H1 (cell line): ENCODE measurements at regions not wholly inside any gene's neighbourhood (a gene's known extent, or its start where the extent isn't known, plus 50 kb on each side); places are given as distances from the start of the nearest gene placed in this dataset.

Experiments used
- CTCF ChIA-PET: fragments of 300-600 bp; sonication (Branson Sonifier 250); formaldehyde crosslinking; loops from one replicate; lab custom pipeline; 2021; ENCODE audit not compliant: partially characterized antibody; lab: Charles Lee
- POLR2A ChIA-PET: fragments of 300-600 bp; sonication (Branson Sonifier 250); formaldehyde crosslinking; loops from one replicate; lab custom pipeline; 2021; ENCODE audit warnings: inconsistent platforms; ENCODE audit not compliant: partially characterized antibody; lab: Charles Lee
- DNase-seq, 2 experiments: peaks; one replicate each; pipeline versions ENCODE4 v3.0.0 to v3.0.0-alpha.2; 2010 to 2022; ENCODE audit warnings: low spot score in 2 of 2, low read depth in 1 of 2, mixed read lengths in 1 of 2
- FAIRE-seq: peaks from 2 replicates; lab custom pipeline; 2011; peaks lifted over from hg19 to GRCh38; lab: Jason Lieb, UNC
- H2AFZ ChIP-seq: 2 replicates; pipeline ENCODE4 v1.8.1; 2012; ENCODE audit warnings: low read length, inconsistent platforms
- H2AK5ac ChIP-seq: 2 replicates; pipeline ENCODE4 v1.6.1; 2013; ENCODE audit warnings: low read depth, low read length
- H2BK120ac ChIP-seq: replicated peaks from 2 replicates; pipeline ENCODE3; 2013; ENCODE audit warnings: low read depth, low read length, inconsistent platforms
- H2BK12ac ChIP-seq: 2 replicates; pipeline ENCODE4 v1.6.1; 2013; ENCODE audit warnings: low read depth, low read length
- H2BK15ac ChIP-seq: 2 replicates; pipeline ENCODE4 v1.6.1; 2013; ENCODE audit warnings: low read length
- H2BK20ac ChIP-seq: 2 replicates; pipeline ENCODE4 v1.6.1; 2013; ENCODE audit warnings: low read length
- H2BK5ac ChIP-seq: 2 replicates; pipeline ENCODE4 v1.6.1; 2013; ENCODE audit warnings: low read depth, low read length
- H3K14ac ChIP-seq: 2 replicates; pipeline ENCODE4 v1.6.1; 2013; ENCODE audit warnings: inconsistent platforms; ENCODE audit not compliant: insufficient read length
- H3K18ac ChIP-seq: 2 replicates; pipeline ENCODE4 v1.6.1; 2013; ENCODE audit warnings: low read length; ENCODE audit errors: extremely low read depth
- H3K23ac ChIP-seq: 2 replicates; pipeline ENCODE4 v1.6.1; 2013; ENCODE audit warnings: inconsistent platforms; ENCODE audit not compliant: insufficient read length
- H3K23me2 ChIP-seq: 2 replicates; pipeline ENCODE4 v1.6.1; 2013; ENCODE audit warnings: low read depth, low read length
- H3K27ac ChIP-seq: 2 replicates; pipeline ENCODE4 v1.6.1; 2011; ENCODE audit warnings: low read depth, low read length, inconsistent platforms
- H3K27me3 ChIP-seq, 4 experiments: replicated peaks in 1 of 4; 1 replicate in 1 of 4; 2 replicates in 3 of 4; pipeline versions ENCODE4 v1.6.1 to v1.8.1; 2011 to 2013; ENCODE audit warnings: low read length in 3 of 4, mild to moderate bottlenecking in 3 of 4, inconsistent platforms in 2 of 4, mixed read lengths in 2 of 4, moderate library complexity in 1 of 4; ENCODE audit not compliant: control insufficient read depth in 3 of 4, insufficient read depth in 3 of 4; ENCODE audit errors: extremely low read depth in 1 of 4
- H3K36me3 ChIP-seq, 4 experiments: 2 replicates each; pipeline versions ENCODE4 v1.6.1 to v1.8.1; 2011 to 2013; ENCODE audit warnings: mild to moderate bottlenecking in 4 of 4, low read length in 3 of 4, moderate library complexity in 2 of 4, control low read depth in 1 of 4, inconsistent platforms in 1 of 4; ENCODE audit not compliant: insufficient read depth in 4 of 4, control insufficient read depth in 2 of 4
- H3K4ac ChIP-seq: replicated peaks from 2 replicates; pipeline ENCODE3; 2013; ENCODE audit warnings: low read length, low read depth, mixed read lengths, inconsistent platforms; ENCODE audit not compliant: insufficient read length
- H3K4me1 ChIP-seq, 4 experiments: replicated peaks in 1 of 4; 1 replicate in 1 of 4; 2 replicates in 3 of 4; pipeline versions ENCODE4 v1.6.1 to v1.8.1; 2011 to 2013; ENCODE audit warnings: low read length in 3 of 4, inconsistent platforms in 2 of 4, mixed read lengths in 1 of 4; ENCODE audit not compliant: insufficient read depth in 4 of 4, control insufficient read depth in 3 of 4
- H3K4me2 ChIP-seq, 2 experiments: 2 replicates each; pipeline versions ENCODE4 v1.6.1 to v1.8.1; 2011 to 2013; ENCODE audit warnings: low read depth in 2 of 2, low read length in 2 of 2, control low read depth in 1 of 2, inconsistent platforms in 1 of 2, mild to moderate bottlenecking in 1 of 2; ENCODE audit not compliant: insufficient read depth in 1 of 2
- H3K4me3 ChIP-seq, 4 experiments: fragments of 200-600, 300-600 bp in 1 of 4; sonication (generic), shearing (Covaris generic), sonication (Bioruptor Twin) in 1 of 4; 2 replicates each; pipeline versions ENCODE4 v1.5.1 to v1.8.1; 2011 to 2016; ENCODE audit warnings: low read length in 4 of 4, low read depth in 3 of 4, control low read depth in 2 of 4, inconsistent platforms in 2 of 4, mild to moderate bottlenecking in 2 of 4, mixed read lengths in 1 of 4, moderate library complexity in 1 of 4; ENCODE audit not compliant: insufficient read depth in 2 of 4; ENCODE audit errors: extremely low read depth in 1 of 4
- H3K56ac ChIP-seq: replicated peaks from 2 replicates; pipeline ENCODE3; 2013; ENCODE audit warnings: low read depth, mild to moderate bottlenecking, mixed read lengths, low read length, inconsistent platforms; ENCODE audit not compliant: insufficient read length
- H3K79me1 ChIP-seq: 2 replicates; pipeline ENCODE4 v1.6.1; 2013; ENCODE audit warnings: low read depth, low read length, control low read depth
- H3K79me2 ChIP-seq, 2 experiments: 2 replicates each; pipeline versions ENCODE4 v1.6.1 to v1.8.1; 2012 to 2013; ENCODE audit warnings: low read length in 2 of 2, mild to moderate bottlenecking in 2 of 2, inconsistent platforms in 1 of 2; ENCODE audit not compliant: insufficient read depth in 2 of 2, control insufficient read depth in 1 of 2
- H3K9ac ChIP-seq, 4 experiments: replicated peaks in 1 of 4; 1 replicate in 1 of 4; 2 replicates in 3 of 4; pipeline versions ENCODE4 v1.6.1 to v1.8.1; 2011 to 2013; ENCODE audit warnings: low read depth in 3 of 4, low read length in 3 of 4, control low read depth in 2 of 4, mild to moderate bottlenecking in 2 of 4, moderate library complexity in 2 of 4, inconsistent platforms in 1 of 4; ENCODE audit errors: extremely low read depth in 1 of 4
- H3K9me3 ChIP-seq, 2 experiments: 2 replicates each; pipeline versions ENCODE4 v1.6.1 to v1.8.1; 2012 to 2013; ENCODE audit warnings: mild to moderate bottlenecking in 2 of 2, moderate library complexity in 2 of 2, control low read depth in 1 of 2, inconsistent platforms in 1 of 2, low read depth in 1 of 2, low read length in 1 of 2, mixed read lengths in 1 of 2; ENCODE audit not compliant: insufficient read depth in 2 of 2
- H4K20me1 ChIP-seq, 2 experiments: replicated peaks in 1 of 2; 2 replicates each; pipeline versions ENCODE3 to v1.8.1; 2011 to 2013; ENCODE audit warnings: inconsistent platforms in 2 of 2, low read length in 2 of 2, mild to moderate bottlenecking in 1 of 2; ENCODE audit not compliant: insufficient read depth in 2 of 2, control insufficient read depth in 1 of 2
- H4K5ac ChIP-seq: 2 replicates; pipeline ENCODE4 v1.6.1; 2013; ENCODE audit warnings: low read length, low read depth, mixed read lengths, inconsistent platforms; ENCODE audit not compliant: insufficient read length
- H4K8ac ChIP-seq: 2 replicates; pipeline ENCODE4 v1.8.0; 2013; ENCODE audit warnings: mild to moderate bottlenecking, moderate library complexity, low read length, inconsistent platforms; ENCODE audit not compliant: insufficient read depth; ENCODE audit errors: extremely low read depth
- H4K91ac ChIP-seq: replicated peaks from 2 replicates; pipeline ENCODE3; 2013; ENCODE audit warnings: low read length, mixed read lengths, inconsistent platforms; ENCODE audit not compliant: insufficient read length
- JUN ChIP-seq: IDR thresholded peaks from 2 replicates; pipeline ENCODE4 v1.6.1; 2011; ENCODE audit warnings: low read depth, mild to moderate bottlenecking, improper control_type of control experiment, low read length
- KDM4A ChIP-seq: IDR thresholded peaks from one replicate; pipeline ENCODE4 v1.7.1; 2012; ENCODE audit warnings: low read depth, mild to moderate bottlenecking, moderate library complexity, low read length, inconsistent platforms; ENCODE audit not compliant: severe bottlenecking
- KDM5A ChIP-seq: fragments of 200-600 bp; IDR thresholded peaks from 2 replicates; pipeline ENCODE4 v1.7.1; 2012; ENCODE audit warnings: mild to moderate bottlenecking, low read length, inconsistent platforms, mixed read lengths
- MAFK ChIP-seq: IDR thresholded peaks from 2 replicates; pipeline ENCODE4 v1.6.1; 2012; ENCODE audit warnings: low read depth, mild to moderate bottlenecking, improper control_type of control experiment, low read length
- NRF1 ChIP-seq: IDR thresholded peaks from 2 replicates; pipeline ENCODE4 v1.6.1; 2011; ENCODE audit warnings: mild to moderate bottlenecking, low read depth, low read length, improper control_type of control experiment
- RAD21 ChIP-seq, 2 experiments: IDR thresholded peaks in 1 of 2; conservative IDR thresholded peaks in 1 of 2; 2 replicates each; pipeline ENCODE4 v1.6.1; 2011; ENCODE audit warnings: low read depth in 2 of 2, low read length in 2 of 2, improper control_type of control experiment in 1 of 2, inconsistent platforms in 1 of 2, mild to moderate bottlenecking in 1 of 2, moderate library complexity in 1 of 2
- SUZ12 ChIP-seq: fragments of 200-600 bp; sonication (generic); IDR thresholded peaks from 2 replicates; pipeline ENCODE4 v1.6.1; 2012; ENCODE audit warnings: mild to moderate bottlenecking, inconsistent platforms, low read length, moderate library complexity, mixed read lengths
- TAF7 ChIP-seq: optimal IDR thresholded peaks from 2 replicates; pipeline ENCODE3; 2011; ENCODE audit warnings: low read depth, mild to moderate bottlenecking, inconsistent platforms, low read length, moderate library complexity, borderline replicate concordance
- WGBS, 2 experiments: shearing (Covaris generic) in 1 of 2; methylation state at CpG; one replicate each; pipeline versions ENCODE4 v1.1.6 to v1.1.7; 2013 to 2015; ENCODE audit warnings: low lambda C conversion rate in 2 of 2, mixed read lengths in 2 of 2, inconsistent platforms in 1 of 2, low coverage in 1 of 2, missing lambda C conversion rate in 1 of 2; ENCODE audit not compliant: insufficient replicate concordance in 2 of 2, insufficient coverage in 1 of 2, insufficient read length in 1 of 2; ENCODE audit errors: extremely low coverage in 1 of 2, missing lambda C conversion rate in 1 of 2; 5-methylcytosine and 5-hydroxymethylcytosine counted together
- TF ChIP-seq, protein P1 (sequence below): IDR thresholded peaks from 2 replicates; pipeline ENCODE4 v1.6.1; 2011; ENCODE audit warnings: low read depth, mild to moderate bottlenecking, low read length; ENCODE audit not compliant: insufficient read depth

DNA sequence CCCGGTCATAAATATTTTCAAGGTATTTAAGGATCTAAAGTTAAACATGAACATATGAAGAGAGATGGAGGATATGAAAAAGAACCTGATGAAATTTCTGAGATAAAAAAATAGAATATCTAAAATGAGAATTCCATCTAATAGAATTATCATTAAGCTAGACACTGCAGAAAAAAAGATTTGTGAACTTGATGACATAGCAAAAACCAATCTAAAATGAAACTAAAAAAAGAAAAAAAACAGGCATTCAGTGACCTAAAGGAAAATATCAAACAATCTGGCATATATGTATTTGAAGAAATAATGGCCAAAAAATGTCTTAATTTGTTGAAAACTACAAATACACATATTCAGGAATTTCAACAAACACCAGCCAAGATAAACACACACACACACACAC, 81.6 kb upstream of the ZC3H12C start:
- Histone ChIP-seq H3K4me3 (no peak overlapping the region), H4K20me1 (no peaks in the 10 kb centered on the region), H2BK20ac (no peak overlapping the region)
- TF ChIP-seq, protein P1, sequence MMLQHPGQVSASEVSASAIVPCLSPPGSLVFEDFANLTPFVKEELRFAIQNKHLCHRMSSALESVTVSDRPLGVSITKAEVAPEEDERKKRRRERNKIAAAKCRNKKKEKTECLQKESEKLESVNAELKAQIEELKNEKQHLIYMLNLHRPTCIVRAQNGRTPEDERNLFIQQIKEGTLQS = no peak
- TF ChIP-seq JUN = no peak
- TF ChIP-seq KDM4A = no peak
- no peak for TF ChIP-seq SUZ12
- no peak for TF ChIP-seq KDM5A
- TF ChIP-seq MAFK = no peak
- no peak for TF ChIP-seq RAD21 (IDR thresholded peaks at IDR 0.05 in 1 of 2, conservative IDR thresholded peaks at IDR 0.05 in 1 of 2; ENCODE audit: low read depth in 2 of 2, low read length in 2 of 2)
- no peak for TF ChIP-seq TAF7
- no peak for TF ChIP-seq NRF1
- TF ChIP-seq, all 59 proteins: peak for 0
- Histone ChIP-seq H3K79me2 (no peaks in the 10 kb centered on the region), H4K91ac (no peak overlapping the region), H3K18ac (no peak overlapping the region), H3K56ac (no peak overlapping the region), H2BK5ac (no peak overlapping the region), H3K4ac (no peak overlapping the region), H3K9me3 (no peaks in the 10 kb centered on the region), H2AFZ (no peak overlapping the region), H2AK5ac (no peak overlapping the region), H3K23ac (no peak overlapping the region), H3K9ac (no peak overlapping the region), H2BK15ac (no peak overlapping the region), H3K14ac (no peak overlapping the region), H3K79me1 (no peaks in the 10 kb centered on the region), H3K4me2 (no peak overlapping the region), H2BK120ac (no peak overlapping the region), H3K36me3 (no peaks in the 10 kb centered on the region), H3K4me1 (no peaks in the 10 kb centered on the region), H2BK12ac (no peak overlapping the region), H3K27ac (no peak overlapping the region), H4K5ac (no peak overlapping the region), H3K27me3 (no peaks in the 10 kb centered on the region), H4K8ac (no peak overlapping the region), H3K23me2 (no peaks in the 10 kb centered on the region)
- WGBS, 2 experiments = 100% methylated on average over 1 of the region's 1 CpG; no CpG with 5 or more reads in 1 of the 2 experiments
- POLR2A ChIA-PET = no interaction called here
- CTCF ChIA-PET = no interaction called here
- DNase-seq (no peak), FAIRE-seq (no peak)
